Hepatocyte (in vitro differentiated cells): ENCODE measurements at regions not wholly inside any gene's neighbourhood (a gene's known extent, or its start where the extent isn't known, plus 50 kb on each side); places are given as distances from the start of the nearest gene placed in this dataset.
"Not testable (repeated sequence)": the region's sequence is repeated elsewhere in the genome, so short reads cannot be mapped to it uniquely, and the experiment has no call there.

Experiments
- DNase-seq: peaks from one replicate; pipeline ENCODE4 v3.0.0-alpha.2; 2016; ENCODE audit warnings: low spot score
- H2AFZ ChIP-seq: fragments of 200-600 bp; sonication (generic); 2 replicates; pipeline ENCODE4 v1.6.0; 2016; ENCODE audit warnings: antibody characterized with exemption, mild to moderate bottlenecking
- H3K27ac ChIP-seq: fragments of 200-600 bp; sonication (generic); 2 replicates; pipeline ENCODE4 v1.5.1; 2016; ENCODE audit warnings: mild to moderate bottlenecking
- H3K27me3 ChIP-seq: fragments of 200-600 bp; sonication (generic); 2 replicates; pipeline ENCODE4 v1.6.1; 2016
- H3K36me3 ChIP-seq: fragments of 200-600 bp; sonication (generic); replicated peaks from 2 replicates; pipeline ENCODE4 v1.5.1; 2016; ENCODE audit warnings: low read depth; ENCODE audit not compliant: insufficient read depth
- H3K4me1 ChIP-seq: fragments of 200-600 bp; sonication (generic); 2 replicates; pipeline ENCODE4 v1.5.1; 2016; ENCODE audit warnings: mild to moderate bottlenecking, moderate library complexity; ENCODE audit not compliant: insufficient read depth
- H3K4me2 ChIP-seq: fragments of 200-600 bp; sonication (generic); 2 replicates; pipeline ENCODE4 v1.6.0; 2016
- H3K4me3 ChIP-seq: fragments of 200-600 bp; sonication (generic); 2 replicates; pipeline ENCODE4 v1.5.1; 2016; ENCODE audit warnings: mild to moderate bottlenecking
- H3K79me2 ChIP-seq: fragments of 200-600 bp; sonication (generic); 2 replicates; pipeline ENCODE4 v1.6.0; 2017; ENCODE audit warnings: mild to moderate bottlenecking
- H3K9me2 ChIP-seq: fragments of 200-600 bp; sonication (generic); replicated peaks from 2 replicates; pipeline ENCODE4 v1.6.0; 2017; ENCODE audit warnings: mild to moderate bottlenecking; ENCODE audit not compliant: insufficient read depth
- H3K9me3 ChIP-seq: fragments of 200-600 bp; sonication (generic); 2 replicates; pipeline ENCODE4 v1.5.1; 2016; ENCODE audit warnings: low read depth, mild to moderate bottlenecking
- H4K20me1 ChIP-seq: fragments of 200-600 bp; sonication (generic); 2 replicates; pipeline ENCODE4 v1.6.0; 2016; ENCODE audit warnings: mild to moderate bottlenecking; ENCODE audit not compliant: insufficient read depth, poor library complexity, severe bottlenecking
- CTCF ChIP-seq: fragments of 200-600 bp; sonication (generic); IDR thresholded peaks from 2 replicates; pipeline ENCODE4 v1.5.1; 2016; ENCODE audit warnings: antibody characterized with exemption, mild to moderate bottlenecking; ENCODE audit not compliant: poor library complexity
- EZH2 ChIP-seq: fragments of 200-600 bp; sonication (generic); IDR thresholded peaks from 2 replicates; pipeline ENCODE4 v1.6.1; 2016; ENCODE audit warnings: antibody characterized with exemption, mild to moderate bottlenecking, borderline replicate concordance
- EZH2phosphoT487 ChIP-seq: fragments of 200-600 bp; sonication (generic); IDR thresholded peaks from one replicate; pipeline ENCODE4 v1.6.1; 2018; ENCODE audit warnings: antibody characterized with exemption, mild to moderate bottlenecking, low read depth, moderate library complexity; ENCODE audit not compliant: unreplicated experiment, severe bottlenecking
- whole genome bisulfite sequencing: methylation state at CpG from one replicate; pipeline ENCODE4 v1.1.6; 2016; ENCODE audit warnings: low lambda C conversion rate; ENCODE audit errors: missing lambda C conversion rate; 5-methylcytosine and 5-hydroxymethylcytosine counted together

DNA sequence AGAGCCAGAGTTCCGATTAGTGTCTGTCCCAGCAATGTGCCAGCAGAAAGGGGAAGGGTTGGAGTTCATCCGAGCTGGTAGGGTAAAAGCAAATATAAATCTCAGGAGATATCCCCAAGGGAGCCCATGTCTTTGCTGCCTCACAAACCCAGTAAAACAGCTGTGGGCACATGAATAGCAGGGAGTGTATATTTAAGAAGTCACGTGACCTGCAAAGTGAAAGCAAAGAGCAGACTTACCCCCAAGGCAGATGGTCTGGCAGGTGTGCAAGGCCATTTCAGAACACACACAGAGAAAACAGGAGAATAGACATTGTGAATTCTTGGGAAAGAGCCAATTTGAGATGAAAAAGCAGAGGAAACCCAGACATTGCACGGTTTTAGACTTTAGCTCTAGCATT lies 653.4 kb downstream of the TGIF2LX start:
- not testable (repeated sequence) for H3K9me3 ChIP-seq, H3K27me3 ChIP-seq, H3K36me3 ChIP-seq, H4K20me1 ChIP-seq, H3K27ac ChIP-seq, H3K4me1 ChIP-seq, H3K4me3 ChIP-seq, H3K9me2 ChIP-seq, DNase-seq, H3K79me2 ChIP-seq, H3K4me2 ChIP-seq, H2AFZ ChIP-seq
- 53% methylated on average over 2 of the region's 4 CpGs for WGBS

DNA sequence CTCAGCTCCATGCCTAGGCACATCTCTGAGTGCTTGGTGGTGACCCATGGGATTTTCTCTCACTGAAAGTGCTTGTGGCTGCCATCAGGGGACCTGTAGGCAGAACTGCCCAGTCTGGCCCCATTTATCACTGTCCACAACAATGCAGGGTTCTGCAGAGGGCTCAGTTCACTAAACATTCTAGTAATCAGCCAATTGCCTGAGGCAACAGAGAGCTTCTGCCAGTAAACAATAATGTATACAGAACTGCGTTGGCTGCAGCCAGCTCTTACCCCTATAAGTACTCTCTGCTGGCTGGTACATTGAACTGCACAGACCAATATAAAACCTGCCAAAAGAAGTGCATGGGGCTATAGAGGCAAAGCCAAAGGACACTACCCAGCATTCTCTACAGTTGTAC lies 680.2 kb downstream of the TGIF2LX start:
- not testable (repeated sequence) for H3K9me3 ChIP-seq, H3K36me3 ChIP-seq, H3K4me2 ChIP-seq, H3K27me3 ChIP-seq, H3K4me3 ChIP-seq, H3K27ac ChIP-seq, H3K9me2 ChIP-seq, H2AFZ ChIP-seq, H4K20me1 ChIP-seq, H3K4me1 ChIP-seq, H3K79me2 ChIP-seq
- WGBS = 45% methylated on average over 1 of the region's 1 CpG
- peak; percentile 2 for DNase-seq

DNA sequence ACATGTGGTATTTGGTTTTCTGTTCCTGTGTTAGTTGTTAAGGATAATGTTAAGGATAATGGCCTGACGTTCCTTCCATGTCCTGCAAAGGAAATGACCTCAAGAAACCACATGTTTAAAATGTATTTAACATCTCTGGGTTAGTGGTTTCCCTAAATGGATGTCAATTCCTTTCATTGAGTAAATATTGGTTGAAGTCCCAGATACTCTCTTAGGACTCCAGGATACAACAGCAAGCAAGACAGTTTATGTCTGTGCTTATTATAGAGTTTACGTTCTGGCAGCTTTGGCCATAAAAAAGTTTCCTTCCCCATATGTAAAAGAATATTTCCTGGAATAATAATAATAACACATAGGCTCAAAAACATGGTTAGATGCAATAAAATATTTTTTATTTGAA lies 684.0 kb downstream of the TGIF2LX start:
- DNase-seq, H3K79me2 ChIP-seq, H4K20me1 ChIP-seq, H3K4me1 ChIP-seq, H3K9me2 ChIP-seq, H3K36me3 ChIP-seq, H3K27ac ChIP-seq, H3K27me3 ChIP-seq, H3K9me3 ChIP-seq, H2AFZ ChIP-seq, H3K4me3 ChIP-seq, H3K4me2 ChIP-seq: not testable (repeated sequence)
- 46% methylated on average over 2 of the region's 2 CpGs for WGBS
- peak; percentile 27 for TF ChIP-seq EZH2phosphoT487

DNA sequence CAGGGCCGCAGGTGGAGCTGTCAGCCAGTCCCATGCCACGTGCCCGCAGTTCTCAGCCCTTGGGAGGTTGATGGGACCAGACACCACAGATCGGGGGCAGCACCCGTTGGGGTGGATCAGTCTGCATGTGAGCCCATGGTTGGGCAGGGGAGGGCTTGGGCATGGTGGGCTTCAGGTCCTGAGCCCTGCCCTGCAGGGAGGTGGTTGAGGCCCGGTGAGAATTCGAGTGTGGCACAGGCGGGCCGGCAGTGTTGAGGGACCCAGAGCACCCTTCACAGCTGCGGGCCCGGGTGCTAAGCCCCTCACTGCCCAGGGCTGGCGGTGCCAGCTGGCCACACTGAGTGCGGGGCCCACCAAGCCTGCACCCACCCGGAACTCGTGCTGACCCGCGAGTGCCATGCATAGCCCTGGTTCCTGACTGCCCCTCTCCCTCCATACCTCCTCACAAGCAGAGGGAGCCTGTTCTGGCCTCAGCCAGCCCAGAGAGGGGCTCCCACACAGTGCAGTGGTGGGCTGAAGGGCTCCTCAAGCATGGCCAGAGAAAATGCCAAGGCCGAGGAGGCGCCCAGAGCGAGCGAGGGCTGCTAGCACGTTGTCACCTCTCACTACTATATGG lies 696.1 kb downstream of the TGIF2LX start:
- Histone ChIP-seq H3K4me2 (no peak overlapping the region), H3K9me3 (no peaks in the 10 kb centered on the region), H3K36me3 (no peaks in the 10 kb centered on the region), H3K4me1 (no peaks in the 10 kb centered on the region), H3K27ac (no peak overlapping the region), H4K20me1 (no peaks in the 10 kb centered on the region), H3K79me2 (no peaks in the 10 kb centered on the region), H2AFZ (no peak overlapping the region), H3K27me3 (no peaks in the 10 kb centered on the region), H3K4me3 (no peak overlapping the region), H3K9me2 (no peaks in the 10 kb centered on the region)
- 97% methylated on average over 22 of the region's 22 CpGs for WGBS
- TF ChIP-seq EZH2phosphoT487 (no peak), CTCF (no peak), EZH2 (no peak)
- DNase-seq = no peak

DNA sequence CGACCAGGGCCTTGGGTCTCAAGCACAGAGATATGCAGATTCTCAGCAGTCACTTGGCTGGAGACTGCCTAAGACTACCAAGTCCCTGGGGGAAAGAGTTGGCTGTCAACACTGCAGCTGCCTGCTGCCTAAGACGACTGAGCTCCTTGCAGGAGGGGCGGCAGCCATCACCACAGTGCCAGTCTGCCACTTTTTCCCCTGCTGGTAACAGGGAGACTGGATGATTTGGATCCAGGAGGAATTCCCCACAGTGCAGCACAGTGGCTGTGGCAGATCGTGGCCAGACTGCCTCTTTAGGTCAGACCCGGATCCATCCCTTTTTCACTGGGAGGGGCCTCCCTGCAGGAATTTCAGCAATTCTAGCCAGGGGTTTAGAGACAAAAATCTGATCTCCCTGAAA lies 743.5 kb downstream of the TGIF2LX start:
- H3K79me2 ChIP-seq, H3K4me2 ChIP-seq, H3K27me3 ChIP-seq, H3K4me1 ChIP-seq, H2AFZ ChIP-seq, DNase-seq, H4K20me1 ChIP-seq, H3K4me3 ChIP-seq, H3K27ac ChIP-seq, H3K9me3 ChIP-seq, H3K9me2 ChIP-seq, H3K36me3 ChIP-seq: not testable (repeated sequence)
- WGBS = 54% methylated on average over 5 of the region's 5 CpGs

- H4K20me1 ChIP-seq, H3K9me2 ChIP-seq, H3K9me3 ChIP-seq, H3K4me3 ChIP-seq, H2AFZ ChIP-seq, H3K4me1 ChIP-seq, DNase-seq, H3K79me2 ChIP-seq, H3K27ac ChIP-seq, H3K27me3 ChIP-seq, H3K4me2 ChIP-seq, H3K36me3 ChIP-seq: not testable (repeated sequence)
- WGBS = 91% methylated on average over 11 of the region's 17 CpGs
These were observed 721.1 kb upstream of the PABPC5 start for GRCh38 chrX:90713552-90713951.

DNA sequence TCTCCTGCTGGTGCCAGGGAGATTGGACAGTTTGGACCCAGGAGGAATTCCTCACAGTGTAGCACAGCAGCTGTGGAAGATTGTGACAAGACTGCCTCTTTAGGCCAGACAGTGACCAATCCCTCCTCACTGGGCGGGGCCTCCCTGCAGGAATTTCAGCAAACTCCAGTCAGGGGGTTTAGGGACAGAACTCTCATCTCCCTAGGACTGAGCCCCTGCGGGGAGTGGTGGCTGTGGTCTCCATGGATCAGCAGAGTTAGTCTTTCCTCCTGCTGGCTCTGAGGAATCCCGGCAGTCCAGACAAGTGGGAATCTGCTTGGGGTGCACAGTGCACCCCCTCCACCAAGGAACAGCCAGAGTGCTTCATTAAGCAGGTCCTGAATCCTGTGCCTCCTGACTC lies 697.1 kb upstream of the PABPC5 start:
- H3K27ac ChIP-seq, H3K9me3 ChIP-seq, H4K20me1 ChIP-seq, DNase-seq, H3K4me3 ChIP-seq, H3K9me2 ChIP-seq, H3K36me3 ChIP-seq, H3K79me2 ChIP-seq, H2AFZ ChIP-seq, H3K4me2 ChIP-seq, H3K27me3 ChIP-seq, H3K4me1 ChIP-seq: not testable (repeated sequence)
- 86% methylated on average over 3 of the region's 3 CpGs for WGBS

GRCh38 chrX:90757619-90758018 lies 677.0 kb upstream of the PABPC5 start:
- 90% methylated on average over 3 of the region's 3 CpGs for WGBS
- not testable (repeated sequence) for H3K4me2 ChIP-seq, H3K9me3 ChIP-seq, H2AFZ ChIP-seq, H3K36me3 ChIP-seq, H3K4me3 ChIP-seq, H3K9me2 ChIP-seq, H4K20me1 ChIP-seq, H3K27me3 ChIP-seq, H3K27ac ChIP-seq, DNase-seq, H3K79me2 ChIP-seq, H3K4me1 ChIP-seq
